ENCODE measurements at regions not wholly inside any gene's neighbourhood (a gene's known extent, or its start where the extent isn't known, plus 50 kb on each side); places are given as distances from the start of the nearest gene placed in this dataset.

- no peak for DNase-seq (ENCODE audit: low read depth in 2 of 2)
- H3K4me3 ChIP-seq (replicated peaks in 1 of 2; ENCODE audit: low read depth in 2 of 2, low read length in 2 of 2): no peak overlapping the region
- TF ChIP-seq CTCF (IDR thresholded peaks at IDR 0.05; ENCODE audit: low read depth, low read length): no peak
These were observed 251.9 kb upstream of the ZNF804A start for GRCh38 chr2:184346338-184346862.

GRCh38 chr2:184351126-184351525 lies 247.2 kb upstream of the ZNF804A start:
- TF ChIP-seq CTCF (IDR thresholded peaks at IDR 0.05; ENCODE audit: low read depth, low read length): no peak
- no peak overlapping the region for H3K4me3 ChIP-seq (replicated peaks in 1 of 2; ENCODE audit: low read depth in 2 of 2, low read length in 2 of 2)
- no peak for DNase-seq (ENCODE audit: low read depth in 2 of 2)

- no peak for DNase-seq (ENCODE audit: low read depth in 2 of 2)
- no peak for TF ChIP-seq CTCF (IDR thresholded peaks at IDR 0.05; ENCODE audit: low read depth, low read length)
These were observed 241.3 kb upstream of the ZNF804A start for GRCh38 chr2:184357033-184357432.

GRCh38 chr2:184359379-184359778 lies 238.9 kb upstream of the ZNF804A start:
- no peak for TF ChIP-seq CTCF (IDR thresholded peaks at IDR 0.05; ENCODE audit: low read depth, low read length)
- no peak overlapping the region for H3K4me3 ChIP-seq (replicated peaks in 1 of 2; ENCODE audit: low read depth in 2 of 2, low read length in 2 of 2)
- no peak for DNase-seq (ENCODE audit: low read depth in 2 of 2)

More at GRCh38 chr2:184357033-184357432, 241.3 kb upstream of the ZNF804A start:
- H3K4me3 ChIP-seq (replicated peaks in 1 of 2; ENCODE audit: low read depth in 2 of 2, low read length in 2 of 2): no peak overlapping the region

- no peak for DNase-seq (ENCODE audit: low read depth in 2 of 2)
- TF ChIP-seq CTCF (IDR thresholded peaks at IDR 0.05; ENCODE audit: low read depth, low read length): no peak
- H3K4me3 ChIP-seq (replicated peaks in 1 of 2; ENCODE audit: low read depth in 2 of 2, low read length in 2 of 2): no peak overlapping the region
These were observed 235.1 kb upstream of the ZNF804A start for GRCh38 chr2:184363213-184363612.

- DNase-seq (ENCODE audit: low read depth in 2 of 2): no peak
- no peak overlapping the region for H3K4me3 ChIP-seq (replicated peaks in 1 of 2; ENCODE audit: low read depth in 2 of 2, low read length in 2 of 2)
- TF ChIP-seq CTCF (IDR thresholded peaks at IDR 0.05; ENCODE audit: low read depth, low read length): no peak
These were observed 231.1 kb upstream of the ZNF804A start for GRCh38 chr2:184367211-184367610.

- H3K4me3 ChIP-seq (replicated peaks in 1 of 2; ENCODE audit: low read depth in 2 of 2, low read length in 2 of 2): no peak overlapping the region
- TF ChIP-seq CTCF (IDR thresholded peaks at IDR 0.05; ENCODE audit: low read depth, low read length): no peak
- DNase-seq (ENCODE audit: low read depth in 2 of 2): no peak
These were observed 229.0 kb upstream of the ZNF804A start for GRCh38 chr2:184369307-184369706.
